Panc1 (cell line): ENCODE measurements at regions not wholly inside any gene's neighbourhood (a gene's known extent, or its start where the extent isn't known, plus 50 kb on each side); places are given as distances from the start of the nearest gene placed in this dataset.

Experiments
- ATAC-seq: fragments of 200-7000 bp; cut with Tn5 transposase; 2 replicates; pipeline ENCODE4 v1.9.1; 2020; ENCODE audit warnings: mild to moderate bottlenecking, moderate library complexity
- BruUV-seq: library from RNA; stranded (reverse); fragments of 400-500 nt; replicated peaks from 2 replicates; lab custom pipeline; 2021; lab: Mats Ljungman, UMichigan
- CTCF ChIA-PET: fragments of 300-600 bp; sonication (Branson Sonifier 250); formaldehyde crosslinking; loops from one replicate; lab custom pipeline; 2022; ENCODE audit warnings: antibody characterized with exemption; lab: Charles Lee
- POLR2A ChIA-PET: fragments of 300-600 bp; sonication (Branson Sonifier 250); formaldehyde crosslinking; loops from one replicate; lab custom pipeline; 2022; ENCODE audit warnings: antibody characterized with exemption; lab: Charles Lee
- DNase-seq: peaks from one replicate; pipeline ENCODE4 v3.0.0-alpha.2; 2010; ENCODE audit warnings: low read depth, low spot score
- H3K27ac ChIP-seq: 2 replicates; pipeline ENCODE4 v1.5.1; 2011; ENCODE audit warnings: mild to moderate bottlenecking, low read length, inconsistent platforms
- H3K27me3 ChIP-seq: fragments of 200-500 bp; sonication (Bioruptor generic); 2 replicates; pipeline ENCODE4 v1.6.0; 2014; ENCODE audit warnings: low read length, inconsistent platforms; ENCODE audit not compliant: control insufficient read depth, insufficient read depth
- H3K36me3 ChIP-seq: fragments of 200-500 bp; sonication (Bioruptor generic); 2 replicates; pipeline ENCODE4 v1.5.1; 2014; ENCODE audit warnings: inconsistent platforms, mild to moderate bottlenecking, low read length, moderate library complexity; ENCODE audit not compliant: control insufficient read depth, insufficient read depth
- H3K4me1 ChIP-seq: 2 replicates; pipeline ENCODE4 v1.5.1; 2011; ENCODE audit warnings: inconsistent platforms, mild to moderate bottlenecking, low read length, moderate library complexity; ENCODE audit not compliant: control insufficient read depth, insufficient read depth
- H3K4me3 ChIP-seq, 2 experiments: 2 replicates each; pipeline ENCODE4 v1.5.1; 2011 to 2012; ENCODE audit warnings: low read depth in 2 of 2, low read length in 2 of 2, mild to moderate bottlenecking in 2 of 2, inconsistent platforms in 1 of 2, moderate library complexity in 1 of 2
- H3K9me3 ChIP-seq: fragments of 200-500 bp; sonication (Bioruptor generic); 2 replicates; pipeline ENCODE4 v1.5.1; 2014; ENCODE audit warnings: low read depth, mild to moderate bottlenecking, inconsistent platforms, low read length, moderate library complexity; ENCODE audit not compliant: control insufficient read depth, insufficient read depth
- POLR2AphosphoS5 ChIP-seq: IDR thresholded peaks from 2 replicates; pipeline ENCODE4 v1.6.1; 2012; ENCODE audit warnings: mild to moderate bottlenecking, low read depth, low read length, moderate library complexity
- SIN3A ChIP-seq: IDR thresholded peaks from 2 replicates; pipeline ENCODE4 v1.6.1; 2012; ENCODE audit warnings: low read depth, mild to moderate bottlenecking, low read length, moderate library complexity, borderline replicate concordance; ENCODE audit not compliant: insufficient read depth
- TCF7L2 ChIP-seq: IDR thresholded peaks from 2 replicates; pipeline ENCODE4 v1.6.1; 2011; ENCODE audit warnings: mild to moderate bottlenecking, low read depth, low read length, inconsistent platforms
- in situ Hi-C: cut with HindIII; loops from 2 replicates; pipeline ENCODE4 v1.10.0; 2016; ENCODE audit warnings: low sequenced_read_pairs, low pct_unique_long_range_greater_than_20kb
- intact Hi-C: fragments of 100-400 bp; cut with micrococcal nuclease; formaldehyde crosslinking; loops from one replicate; pipeline ENCODE4 v1.10.0; 2022; ENCODE audit not compliant: unreplicated experiment
- TF ChIP-seq, protein P1 (sequence below): fragments of 450-650 bp; IDR thresholded peaks from 2 replicates; pipeline ENCODE4 v1.5.1; 2017; ENCODE audit warnings: mild to moderate bottlenecking
- TF ChIP-seq, protein P2 (sequence below), 2 experiments: IDR thresholded peaks; 2 replicates each; pipeline ENCODE4 v1.6.1; 2011 to 2012; ENCODE audit warnings: low read depth in 2 of 2, control low read depth in 1 of 2, low read length in 1 of 2, mild to moderate bottlenecking in 1 of 2, moderate library complexity in 1 of 2; ENCODE audit not compliant: insufficient read depth in 1 of 2

DNA sequence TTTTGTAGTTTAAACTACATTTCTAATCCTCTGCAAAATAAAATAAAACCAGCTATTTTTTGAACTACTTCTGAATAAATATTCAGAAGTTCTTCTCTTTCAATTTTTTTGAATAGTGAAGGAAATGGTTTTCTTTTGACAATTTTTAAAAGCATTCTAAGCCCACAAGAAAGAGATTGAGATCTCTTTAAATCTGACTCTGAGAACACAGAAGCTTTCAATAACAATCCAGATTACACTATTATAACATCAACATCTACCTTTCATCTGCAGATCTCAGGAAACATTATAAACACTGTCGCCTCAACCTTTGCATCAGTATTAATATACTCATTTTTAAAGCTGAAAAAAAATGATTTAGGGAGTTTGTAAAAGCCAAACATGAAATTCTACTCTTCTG, 247.5 kb upstream of the PREP start:
- TF ChIP-seq POLR2AphosphoS5 (no peak), SIN3A (no peak), TCF7L2 (no peak)
- TF ChIP-seq, protein P1, sequence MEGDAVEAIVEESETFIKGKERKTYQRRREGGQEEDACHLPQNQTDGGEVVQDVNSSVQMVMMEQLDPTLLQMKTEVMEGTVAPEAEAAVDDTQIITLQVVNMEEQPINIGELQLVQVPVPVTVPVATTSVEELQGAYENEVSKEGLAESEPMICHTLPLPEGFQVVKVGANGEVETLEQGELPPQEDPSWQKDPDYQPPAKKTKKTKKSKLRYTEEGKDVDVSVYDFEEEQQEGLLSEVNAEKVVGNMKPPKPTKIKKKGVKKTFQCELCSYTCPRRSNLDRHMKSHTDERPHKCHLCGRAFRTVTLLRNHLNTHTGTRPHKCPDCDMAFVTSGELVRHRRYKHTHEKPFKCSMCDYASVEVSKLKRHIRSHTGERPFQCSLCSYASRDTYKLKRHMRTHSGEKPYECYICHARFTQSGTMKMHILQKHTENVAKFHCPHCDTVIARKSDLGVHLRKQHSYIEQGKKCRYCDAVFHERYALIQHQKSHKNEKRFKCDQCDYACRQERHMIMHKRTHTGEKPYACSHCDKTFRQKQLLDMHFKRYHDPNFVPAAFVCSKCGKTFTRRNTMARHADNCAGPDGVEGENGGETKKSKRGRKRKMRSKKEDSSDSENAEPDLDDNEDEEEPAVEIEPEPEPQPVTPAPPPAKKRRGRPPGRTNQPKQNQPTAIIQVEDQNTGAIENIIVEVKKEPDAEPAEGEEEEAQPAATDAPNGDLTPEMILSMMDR: no peak
- TF ChIP-seq, protein P2, sequence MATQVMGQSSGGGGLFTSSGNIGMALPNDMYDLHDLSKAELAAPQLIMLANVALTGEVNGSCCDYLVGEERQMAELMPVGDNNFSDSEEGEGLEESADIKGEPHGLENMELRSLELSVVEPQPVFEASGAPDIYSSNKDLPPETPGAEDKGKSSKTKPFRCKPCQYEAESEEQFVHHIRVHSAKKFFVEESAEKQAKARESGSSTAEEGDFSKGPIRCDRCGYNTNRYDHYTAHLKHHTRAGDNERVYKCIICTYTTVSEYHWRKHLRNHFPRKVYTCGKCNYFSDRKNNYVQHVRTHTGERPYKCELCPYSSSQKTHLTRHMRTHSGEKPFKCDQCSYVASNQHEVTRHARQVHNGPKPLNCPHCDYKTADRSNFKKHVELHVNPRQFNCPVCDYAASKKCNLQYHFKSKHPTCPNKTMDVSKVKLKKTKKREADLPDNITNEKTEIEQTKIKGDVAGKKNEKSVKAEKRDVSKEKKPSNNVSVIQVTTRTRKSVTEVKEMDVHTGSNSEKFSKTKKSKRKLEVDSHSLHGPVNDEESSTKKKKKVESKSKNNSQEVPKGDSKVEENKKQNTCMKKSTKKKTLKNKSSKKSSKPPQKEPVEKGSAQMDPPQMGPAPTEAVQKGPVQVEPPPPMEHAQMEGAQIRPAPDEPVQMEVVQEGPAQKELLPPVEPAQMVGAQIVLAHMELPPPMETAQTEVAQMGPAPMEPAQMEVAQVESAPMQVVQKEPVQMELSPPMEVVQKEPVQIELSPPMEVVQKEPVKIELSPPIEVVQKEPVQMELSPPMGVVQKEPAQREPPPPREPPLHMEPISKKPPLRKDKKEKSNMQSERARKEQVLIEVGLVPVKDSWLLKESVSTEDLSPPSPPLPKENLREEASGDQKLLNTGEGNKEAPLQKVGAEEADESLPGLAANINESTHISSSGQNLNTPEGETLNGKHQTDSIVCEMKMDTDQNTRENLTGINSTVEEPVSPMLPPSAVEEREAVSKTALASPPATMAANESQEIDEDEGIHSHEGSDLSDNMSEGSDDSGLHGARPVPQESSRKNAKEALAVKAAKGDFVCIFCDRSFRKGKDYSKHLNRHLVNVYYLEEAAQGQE (IDR thresholded peaks at IDR 0.05; ENCODE audit: insufficient read depth in 1 of 2, low read depth in 2 of 2, low read length in 1 of 2): no peak
- Histone ChIP-seq H3K4me1 (no peaks in the 10 kb centered on the region), H3K27me3 (no peaks in the 10 kb centered on the region), H3K4me3 (no peak overlapping the region), H3K9me3 (no peaks in the 10 kb centered on the region), H3K27ac (no peak overlapping the region), H3K36me3 (no peaks in the 10 kb centered on the region)
- CTCF ChIA-PET: no interaction called here
- ATAC-seq (no peak), DNase-seq (no peak)
- intact Hi-C loops (no loop called here), in situ Hi-C loops (no loop called here)
- no TSS peak for BruUV-seq
- POLR2A ChIA-PET: no interaction called here

DNA sequence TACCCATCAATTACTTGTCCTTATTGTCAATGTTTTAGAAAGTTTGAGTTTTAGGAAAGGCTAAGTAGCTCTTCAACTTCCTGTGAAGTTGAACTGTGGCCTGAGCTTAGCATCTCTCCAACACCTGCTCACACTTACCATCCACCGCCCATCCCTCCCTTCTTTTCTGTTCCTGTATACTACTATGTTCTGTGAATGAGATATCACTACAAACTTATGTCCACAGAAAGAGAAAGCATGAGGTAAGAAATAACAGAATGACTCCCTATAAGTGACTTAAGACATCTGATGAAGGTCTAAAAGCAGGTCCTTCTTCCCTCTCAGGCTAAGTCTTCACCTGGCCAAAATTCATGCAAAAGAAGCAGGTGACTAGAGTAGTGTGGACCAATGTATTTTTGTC, 246.3 kb upstream of the PREP start:
- Histone ChIP-seq H3K4me3 (no peak overlapping the region), H3K36me3 (no peaks in the 10 kb centered on the region), H3K9me3 (no peaks in the 10 kb centered on the region), H3K27ac (no peak overlapping the region), H3K27me3 (no peaks in the 10 kb centered on the region), H3K4me1 (no peaks in the 10 kb centered on the region)
- TF ChIP-seq POLR2AphosphoS5 (no peak), TCF7L2 (no peak), SIN3A (no peak)
- TF ChIP-seq, protein P2 (IDR thresholded peaks at IDR 0.05; ENCODE audit: insufficient read depth in 1 of 2, low read depth in 2 of 2, low read length in 1 of 2): no peak
- TF ChIP-seq, protein P1: no peak
- no peak for ATAC-seq
- no TSS peak for BruUV-seq
- CTCF ChIA-PET: no interaction called here
- POLR2A ChIA-PET: no interaction called here
- DNase-seq: no peak
- intact Hi-C loops: no loop called here
- in situ Hi-C loops: no loop called here
